ENCODE measurements at regions not wholly inside any gene's neighbourhood (a gene's known extent, or its start where the extent isn't known, plus 50 kb on each side); places are given as distances from the start of the nearest gene placed in this dataset.
"Not testable (repeated sequence)": the region's sequence is repeated elsewhere in the genome, so short reads cannot be mapped to it uniquely, and the experiment has no call there.

DNA sequence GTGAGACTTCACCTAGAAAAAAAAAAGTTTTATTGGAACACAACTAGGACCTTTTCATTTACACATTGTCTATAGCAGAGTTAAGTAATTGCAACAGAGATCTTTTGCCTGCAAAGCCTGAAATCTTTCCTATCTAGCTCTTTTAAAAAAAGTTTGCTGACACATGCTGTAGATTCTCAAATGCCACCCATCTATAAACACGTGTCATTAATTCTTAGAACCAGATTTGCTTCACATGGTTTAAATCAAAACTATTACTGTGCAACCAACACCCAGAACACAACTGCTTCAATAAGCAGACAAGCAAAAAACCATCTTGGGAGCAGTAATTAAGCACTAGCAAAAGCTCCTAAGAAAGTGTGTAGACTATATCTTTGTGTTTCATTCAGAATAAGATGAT lies 55.0 kb downstream of the OXSM start:
- DNase-seq, result no peak

DNA sequence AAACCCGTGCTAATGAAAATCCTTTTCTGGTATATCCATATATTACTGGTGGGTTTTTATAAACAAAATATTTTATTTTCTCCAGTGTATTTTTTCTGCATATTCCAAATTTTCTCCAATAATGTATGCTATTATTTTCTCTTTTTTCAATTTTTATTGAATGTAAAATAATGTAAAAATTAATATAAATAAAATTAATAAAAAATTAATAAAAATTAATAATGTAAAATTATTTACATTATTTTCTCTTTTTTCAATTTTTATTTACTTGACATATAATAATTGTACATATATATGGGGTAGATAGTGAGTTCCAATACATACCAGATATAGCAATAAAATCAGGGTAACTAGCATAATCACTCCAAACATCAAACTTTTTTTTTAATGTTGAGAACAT lies 56.4 kb downstream of the OXSM start:
- DNase-seq, result no peak

- DNase-seq, result no peak
Measured at GRCh38 chr3:25849091-25849490, 59.2 kb downstream of the OXSM start.

- DNase-seq, result no peak
Measured at GRCh38 chr3:25849641-25850385, 59.9 kb downstream of the OXSM start.

DNA sequence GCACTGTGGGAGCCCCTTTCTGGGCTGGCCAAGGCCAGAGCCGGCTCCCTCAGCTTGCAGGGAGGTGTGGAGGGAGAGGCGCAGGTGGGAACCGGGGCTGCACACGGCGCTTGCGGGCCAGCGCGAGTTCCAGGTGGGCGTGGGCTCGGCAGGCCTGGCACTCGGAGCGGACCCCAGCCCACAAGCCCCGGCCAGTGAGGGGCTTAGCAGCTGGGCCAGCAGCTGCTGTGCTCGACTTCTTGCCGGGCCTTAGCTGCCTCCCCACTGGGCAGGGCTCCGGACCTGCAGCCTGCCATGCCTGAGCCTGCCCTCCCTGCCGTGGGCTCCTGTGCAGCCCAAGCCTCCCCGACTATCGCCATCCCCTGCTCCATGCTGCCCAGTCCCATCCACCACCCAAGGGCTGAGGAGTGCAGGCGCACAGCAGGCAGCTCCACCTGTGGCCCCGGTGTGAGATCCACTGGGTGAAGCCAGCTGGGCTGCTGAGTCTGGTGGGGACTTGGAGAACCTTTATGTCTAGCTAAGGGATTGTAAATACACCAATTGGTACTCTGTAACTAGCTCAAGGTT lies 61.9 kb downstream of the OXSM start:
- DNase-seq, result not testable (repeated sequence)

DNA sequence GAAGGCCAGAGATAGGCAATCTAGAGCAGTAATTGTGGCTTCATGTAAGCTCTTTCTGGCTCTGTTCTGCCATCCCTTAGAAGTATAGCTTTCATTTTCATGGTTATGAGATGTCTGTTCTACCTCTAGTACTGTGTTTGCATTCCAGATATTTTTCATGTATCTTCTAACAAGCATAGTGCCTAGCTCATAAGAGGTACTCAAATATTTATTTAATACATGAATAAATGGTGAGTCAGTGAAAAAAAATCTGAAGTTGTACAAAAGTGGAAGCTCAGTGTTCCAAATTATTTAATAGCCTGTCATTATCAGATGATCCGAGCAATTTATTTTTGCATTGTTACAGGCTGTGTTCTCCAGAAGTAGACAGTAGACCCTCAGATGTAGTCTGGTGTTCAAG lies 64.3 kb downstream of the OXSM start:
- DNase-seq, result no peak

GRCh38 chr3:25854635-25855034 lies 64.7 kb downstream of the OXSM start:
- DNase-seq, result no peak

DNA sequence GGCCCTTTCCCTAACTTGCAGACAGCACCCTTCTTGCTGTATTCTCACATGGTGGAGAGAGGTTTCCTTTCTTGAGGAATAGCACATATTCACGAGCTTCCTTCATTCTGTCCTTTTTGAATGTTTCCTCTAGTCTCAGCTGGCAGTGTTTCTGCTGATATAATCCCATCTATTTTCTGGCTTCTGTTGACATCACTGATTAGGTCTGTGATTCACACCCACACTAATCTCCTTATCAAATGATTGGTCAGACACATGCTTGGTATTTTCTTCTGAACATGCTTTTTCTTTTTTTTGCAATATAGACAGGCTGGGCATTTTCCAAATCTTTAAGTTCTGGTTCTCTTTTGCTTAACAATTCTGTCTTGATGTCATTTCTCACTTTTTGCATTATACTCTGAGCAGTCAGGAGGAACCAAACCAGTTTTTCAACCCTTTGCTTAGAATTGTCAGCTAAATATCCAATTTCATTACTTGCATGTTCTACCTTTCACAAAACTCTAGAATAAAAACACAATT lies 65.4 kb downstream of the OXSM start:
- DNase-seq, result no peak

GRCh38 chr3:25856902-25857518 lies 67.1 kb downstream of the OXSM start:
- peak; percentile 15 for DNase-seq

DNA sequence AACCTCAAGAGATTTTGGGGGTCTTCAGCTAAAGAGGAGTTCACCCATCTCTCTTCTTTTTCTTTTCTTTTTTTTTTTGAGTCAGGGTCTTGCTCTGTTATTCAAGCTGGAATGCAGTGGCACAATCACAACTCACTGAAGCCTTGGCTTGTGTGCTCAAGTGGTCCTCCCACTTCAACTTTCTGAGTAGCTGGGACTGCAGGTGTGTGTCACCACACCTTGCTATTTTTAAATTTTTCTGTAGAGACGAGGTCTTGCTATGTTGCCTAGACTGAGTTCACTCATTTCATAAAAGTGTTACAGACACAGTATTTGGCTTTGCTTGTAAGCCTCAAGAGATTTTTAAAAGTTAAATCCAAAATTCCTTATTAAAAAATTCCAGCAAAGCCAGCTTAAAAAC lies 71.7 kb downstream of the OXSM start:
- no peak for DNase-seq

DNA sequence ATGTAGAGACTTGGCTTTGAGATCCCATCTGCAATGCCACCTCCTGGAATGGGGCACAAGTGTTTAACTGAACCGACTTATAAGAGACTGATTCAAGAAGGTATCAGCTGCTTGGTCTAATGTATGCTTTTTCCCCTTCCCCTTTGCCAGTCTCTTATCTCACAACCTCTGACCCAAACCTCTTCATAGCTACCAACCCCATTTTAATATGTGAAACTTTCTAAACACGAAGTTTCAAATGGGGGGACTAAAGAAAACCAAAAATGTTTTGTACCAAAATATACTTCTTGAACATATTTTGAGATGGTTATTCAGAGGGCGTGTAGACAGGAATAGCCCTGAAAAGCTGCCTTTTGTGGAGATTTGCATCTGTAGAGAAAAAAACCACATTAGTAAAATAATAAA lies 73.1 kb downstream of the OXSM start:
- no peak for DNase-seq

- DNase-seq, result no peak
Measured at GRCh38 chr3:25863416-25863959, 73.6 kb downstream of the OXSM start.

GRCh38 chr3:25870452-25870851 lies 80.6 kb downstream of the OXSM start:
- no peak for DNase-seq

DNA sequence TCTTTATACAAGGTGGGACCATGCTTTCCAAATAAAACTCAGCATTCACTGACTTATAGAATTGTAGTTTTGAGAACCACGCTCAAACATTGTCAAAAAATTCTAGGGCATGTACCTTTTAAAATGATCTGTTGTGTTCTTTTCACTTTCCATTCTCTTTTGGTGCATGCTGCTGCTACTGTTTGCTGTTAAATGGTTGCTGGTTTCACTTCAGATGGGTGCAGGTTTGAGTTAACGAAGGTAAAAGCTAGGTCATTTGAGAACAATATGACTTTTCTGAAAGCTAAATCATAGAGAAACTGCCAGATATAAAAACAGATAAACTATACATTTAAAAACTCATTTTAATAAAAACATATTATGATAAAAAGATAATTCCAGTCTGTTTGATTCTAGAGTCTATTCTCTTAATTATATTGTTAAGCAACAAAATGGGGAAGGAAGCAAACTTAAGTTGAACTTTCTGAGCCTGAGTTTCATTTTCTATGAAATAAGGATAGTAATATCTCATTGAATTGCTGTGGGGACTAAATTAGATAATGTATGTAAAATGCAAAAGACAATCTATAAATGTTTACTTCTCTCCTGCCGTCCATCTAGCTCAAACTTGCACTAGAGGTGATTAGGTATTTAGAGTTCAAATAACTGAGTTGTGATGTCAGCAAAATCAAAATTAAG lies 82.4 kb downstream of the OXSM start:
- DNase-seq, result no peak

DNA sequence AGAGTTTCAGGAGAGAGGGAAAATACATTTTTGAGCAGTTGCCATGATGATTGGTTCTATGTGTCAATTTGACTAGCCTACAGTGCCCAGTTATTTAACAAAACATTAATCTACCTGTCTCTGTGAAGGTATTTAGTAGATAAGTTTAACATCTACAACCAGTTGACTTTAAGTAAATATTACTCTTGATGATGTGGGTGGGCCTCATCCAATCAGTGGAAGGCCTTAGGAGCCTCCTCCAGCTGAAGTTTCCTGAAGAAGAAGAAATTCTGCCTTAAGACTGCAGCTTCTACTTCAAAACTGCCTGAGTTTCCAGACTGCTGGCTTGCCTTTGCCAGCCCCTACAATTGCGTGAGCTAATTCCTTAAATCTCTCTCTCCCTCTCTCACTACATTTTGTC lies 93.6 kb downstream of the OXSM start:
- DNase-seq, result no peak

GRCh38 chr3:25884981-25885380 lies 95.1 kb downstream of the OXSM start:
- DNase-seq, result no peak

GRCh38 chr3:25885544-25885943 lies 95.7 kb downstream of the OXSM start:
- no peak for DNase-seq

DNA sequence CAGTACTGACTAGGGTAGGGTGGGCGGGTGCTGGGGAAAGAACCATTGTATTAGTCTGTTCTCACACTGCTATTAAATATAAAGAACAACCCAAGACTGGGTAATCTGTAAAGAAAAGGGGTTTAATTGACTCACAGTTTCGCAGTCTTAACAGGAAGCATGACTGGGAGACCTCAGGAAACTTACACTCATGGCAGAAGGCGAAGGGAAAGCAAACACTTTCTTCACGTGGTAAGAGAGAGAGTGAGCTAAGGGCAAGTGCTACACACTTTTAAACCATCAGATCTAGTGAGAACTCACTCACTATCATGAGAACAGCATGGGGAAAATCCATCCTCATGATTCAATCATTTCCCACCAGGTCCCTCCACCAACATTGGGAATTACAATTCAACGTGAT lies 98.0 kb downstream of the OXSM start:
- no peak for DNase-seq

GRCh38 chr3:25888892-25889524 lies 99.1 kb downstream of the OXSM start:
- DNase-seq, result no peak

- DNase-seq, result no peak
Measured at GRCh38 chr3:25889525-25889917, 99.6 kb downstream of the OXSM start.

- DNase-seq, result no peak
Measured at GRCh38 chr3:25894101-25894500, 104.2 kb downstream of the OXSM start.

GRCh38 chr3:25895031-25895430 lies 105.1 kb downstream of the OXSM start:
- DNase-seq, result no peak

DNA sequence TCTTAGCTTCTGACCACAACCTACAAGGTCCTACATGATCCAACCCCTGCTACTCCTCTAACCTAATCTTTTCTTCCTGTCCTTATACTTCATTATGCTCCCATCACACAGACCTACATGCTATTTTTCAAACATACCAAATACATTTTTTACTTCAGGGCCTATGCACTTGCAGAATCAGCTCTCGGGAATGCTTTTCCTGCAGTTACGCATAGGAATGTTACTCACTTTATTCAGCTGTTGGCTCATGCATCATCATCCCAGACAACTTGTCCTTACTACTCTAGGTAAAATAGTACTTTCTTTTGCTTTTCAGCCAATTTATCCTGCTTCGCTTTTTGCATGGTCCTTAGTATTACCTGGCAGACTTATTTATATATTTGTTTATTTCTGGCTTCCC lies 105.6 kb downstream of the OXSM start:
- DNase-seq, result no peak
